GF-D8 (cell line): ENCODE measurements at regions not wholly inside any gene's neighbourhood (a gene's known extent, or its start where the extent isn't known, plus 50 kb on each side); places are given as distances from the start of the nearest gene placed in this dataset.
"Not testable (repeated sequence)": the region's sequence is repeated elsewhere in the genome, so short reads cannot be mapped to it uniquely, and the experiment has no call there.

Source experiments
- DNase-seq: peaks from one replicate; lab custom pipeline; 2025; lab: John Stamatoyannopoulos, UW

- DNase-seq = no peak
Observed at GRCh38 chr11:123344790-123345357, 85.2 kb upstream of the GRAMD1B start.

- DNase-seq = not testable (repeated sequence)
Observed at GRCh38 chr11:123344188-123344587, 85.9 kb upstream of the GRAMD1B start.

GRCh38 chr11:123338997-123339752 is 90.9 kb upstream of the GRAMD1B start:
- DNase-seq = no peak

- DNase-seq = no peak
Observed at GRCh38 chr11:123338266-123338800, 91.7 kb upstream of the GRAMD1B start.

GRCh38 chr11:123334925-123335324 is 95.1 kb upstream of the GRAMD1B start:
- DNase-seq = no peak

- not testable (repeated sequence) for DNase-seq
Observed at GRCh38 chr11:123332577-123332976, 97.5 kb upstream of the GRAMD1B start.

DNA sequence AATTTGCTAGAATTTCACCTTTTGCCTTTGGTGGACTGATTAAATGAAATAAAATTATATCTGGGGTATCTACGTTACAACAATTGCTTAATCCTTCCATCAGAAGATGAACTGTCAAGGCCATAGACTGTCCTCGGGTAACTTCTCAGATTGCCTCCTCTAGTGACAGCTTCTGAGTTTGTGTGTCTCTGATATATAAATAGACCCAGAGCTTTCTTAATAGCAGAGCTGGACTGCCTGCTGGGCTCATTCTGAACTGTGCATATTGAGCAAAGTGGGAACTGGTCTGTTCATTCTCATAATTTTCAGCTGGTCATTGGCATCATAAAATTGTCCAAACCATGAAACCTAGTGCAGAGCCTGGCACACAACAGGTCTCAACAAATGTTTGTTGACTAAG is 99.1 kb upstream of the GRAMD1B start:
- no peak for DNase-seq

- no peak for DNase-seq
Observed at GRCh38 chr11:123330471-123330870, 99.6 kb upstream of the GRAMD1B start.

GRCh38 chr11:123330071-123330470 is 100.0 kb upstream of the GRAMD1B start:
- DNase-seq = no peak

GRCh38 chr11:123328281-123328867 is 101.7 kb upstream of the GRAMD1B start:
- DNase-seq = no peak

DNA sequence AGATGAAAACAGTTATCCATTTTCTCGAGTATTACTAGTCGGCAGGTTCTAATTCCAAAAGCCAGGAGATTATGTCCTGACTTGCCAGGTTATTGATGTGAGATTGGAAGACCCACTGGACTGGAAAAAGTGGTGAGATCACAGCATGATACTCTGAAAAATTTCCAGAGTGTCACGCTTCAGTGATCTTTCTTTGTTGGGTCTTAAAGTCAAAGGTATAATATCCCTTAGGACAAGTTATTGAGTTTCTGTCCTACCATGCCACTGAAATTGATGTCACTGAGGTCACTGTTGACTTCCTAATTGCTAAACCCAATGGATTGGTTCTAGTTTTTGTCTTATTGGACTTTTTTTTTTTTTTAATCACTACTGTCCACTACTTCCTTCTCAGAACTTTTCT is 104.5 kb upstream of the GRAMD1B start:
- DNase-seq = no peak

GRCh38 chr11:123323568-123323967 is 106.5 kb upstream of the GRAMD1B start:
- no peak for DNase-seq

- no peak for DNase-seq
Observed at GRCh38 chr11:123321636-123322035, 108.4 kb upstream of the GRAMD1B start.

DNA sequence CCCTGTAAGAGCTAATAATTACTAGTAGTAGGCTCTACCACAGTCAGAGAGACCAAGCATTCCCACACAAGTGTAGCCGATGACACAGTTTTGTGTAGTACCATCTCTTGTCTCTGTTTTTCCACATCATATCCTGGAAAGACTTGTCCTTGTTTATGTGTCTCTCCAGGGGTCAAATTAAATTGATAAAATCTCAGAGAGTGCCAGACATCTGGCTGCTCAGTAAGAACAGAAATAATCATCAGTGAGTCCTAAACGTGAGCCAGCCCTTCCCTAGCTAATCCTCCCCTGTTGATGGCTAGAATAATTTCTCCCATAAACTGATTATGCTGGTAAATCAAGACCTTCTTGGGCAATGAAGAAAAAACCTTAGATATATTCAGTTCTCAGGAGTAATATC is 111.4 kb upstream of the GRAMD1B start:
- no peak for DNase-seq

DNA sequence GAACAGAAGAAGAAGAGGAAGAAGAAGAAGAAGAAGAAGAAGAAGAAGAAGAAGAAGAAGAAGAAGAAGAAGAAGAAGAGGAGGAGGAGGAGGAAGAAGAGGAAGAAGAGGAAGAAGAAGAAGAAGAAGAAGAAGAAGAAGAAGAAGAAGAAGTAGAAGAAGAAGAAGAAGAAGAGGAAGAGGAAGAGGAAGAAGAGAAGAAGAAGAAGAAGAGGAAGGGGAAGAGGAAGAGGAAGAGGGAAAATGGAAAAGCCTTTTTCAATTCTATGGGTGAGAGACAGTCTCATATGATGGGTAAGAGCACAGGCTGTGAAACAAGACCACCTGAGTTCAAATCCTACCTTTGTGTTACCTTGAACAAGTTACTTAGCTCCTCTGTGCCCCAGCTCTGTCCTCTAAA is 111.9 kb upstream of the GRAMD1B start:
- DNase-seq = not testable (repeated sequence)

DNA sequence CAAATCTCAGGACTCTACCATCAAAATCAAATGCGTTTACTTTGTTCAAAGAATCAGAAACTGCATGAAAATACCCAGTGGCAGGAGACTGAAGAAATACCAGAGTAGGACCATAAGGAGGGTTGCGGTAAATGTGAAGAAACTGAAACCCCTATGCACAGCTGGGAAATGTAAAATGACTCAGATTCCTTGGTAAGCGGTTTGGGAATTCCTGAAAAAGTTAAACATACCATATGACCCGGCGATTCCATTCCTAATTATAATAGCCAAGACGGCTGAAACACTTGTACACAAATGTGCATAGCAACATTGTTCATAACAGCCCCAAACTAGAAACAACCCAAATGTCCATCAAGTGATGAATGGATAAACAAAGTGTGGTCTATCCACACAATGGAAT is 114.1 kb upstream of the GRAMD1B start:
- no peak for DNase-seq

- no peak for DNase-seq
Observed at GRCh38 chr11:123314972-123315371, 115.1 kb upstream of the GRAMD1B start.

DNA sequence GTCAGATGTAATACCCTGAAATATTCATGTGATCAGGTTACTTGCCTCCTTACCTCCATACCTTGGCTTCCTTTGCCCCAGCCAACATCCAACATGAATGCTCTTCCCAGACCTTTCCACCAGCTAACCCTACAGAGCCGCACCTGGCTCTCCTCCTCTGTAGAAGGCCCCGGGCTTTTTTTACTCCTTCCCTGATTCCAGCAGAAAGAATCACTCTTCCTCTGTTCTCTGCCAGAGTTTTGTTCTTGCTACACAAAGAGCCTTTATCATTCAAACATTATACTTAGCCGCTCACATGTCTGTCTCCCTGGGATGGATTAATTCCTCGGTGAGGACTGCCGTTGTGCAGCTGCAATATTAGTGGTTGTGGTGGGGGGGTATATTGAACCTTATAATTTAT is 116.8 kb upstream of the GRAMD1B start:
- no peak for DNase-seq

GRCh38 chr11:123308077-123308476 is 113.0 kb upstream of the CLMP start:
- no peak for DNase-seq

DNA sequence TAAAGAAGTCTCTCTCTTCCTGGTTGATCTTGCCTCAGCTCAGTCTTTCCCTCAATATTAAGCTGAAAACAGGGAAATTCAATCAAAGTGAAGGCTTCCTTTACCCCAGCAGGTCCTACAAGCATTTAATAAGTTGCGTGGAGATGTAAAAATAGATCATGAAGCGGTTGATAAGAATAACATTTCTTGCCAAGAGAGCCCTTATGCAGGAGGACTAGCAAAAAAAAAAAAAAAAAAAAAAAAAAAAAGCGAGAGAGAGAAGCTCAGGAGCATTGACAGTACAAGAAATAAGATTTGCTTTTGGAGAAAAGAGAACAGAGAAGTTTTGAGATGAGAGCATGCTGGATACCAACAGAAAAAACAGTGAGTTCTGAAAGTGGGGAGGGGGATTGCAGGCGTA is 112.2 kb upstream of the CLMP start:
- DNase-seq = no peak

DNA sequence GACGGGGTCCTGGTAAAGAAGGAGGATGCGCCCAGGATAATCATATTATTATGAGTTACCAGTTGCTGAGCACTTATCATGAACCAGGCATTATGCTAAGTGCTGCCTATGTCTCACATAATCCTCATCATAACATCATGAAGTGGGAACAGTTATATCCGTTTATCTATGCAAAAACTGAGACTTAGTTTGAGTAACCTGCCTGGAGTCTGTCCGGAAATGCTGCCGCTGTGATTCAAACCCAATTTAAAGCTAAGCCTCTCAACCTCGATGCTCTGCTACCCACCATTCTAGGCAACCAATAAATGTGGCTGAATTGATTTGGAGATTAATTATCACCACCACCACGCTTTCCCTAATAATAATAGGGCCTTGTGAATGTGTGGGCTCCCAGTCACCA is 111.5 kb upstream of the CLMP start:
- DNase-seq = no peak

DNA sequence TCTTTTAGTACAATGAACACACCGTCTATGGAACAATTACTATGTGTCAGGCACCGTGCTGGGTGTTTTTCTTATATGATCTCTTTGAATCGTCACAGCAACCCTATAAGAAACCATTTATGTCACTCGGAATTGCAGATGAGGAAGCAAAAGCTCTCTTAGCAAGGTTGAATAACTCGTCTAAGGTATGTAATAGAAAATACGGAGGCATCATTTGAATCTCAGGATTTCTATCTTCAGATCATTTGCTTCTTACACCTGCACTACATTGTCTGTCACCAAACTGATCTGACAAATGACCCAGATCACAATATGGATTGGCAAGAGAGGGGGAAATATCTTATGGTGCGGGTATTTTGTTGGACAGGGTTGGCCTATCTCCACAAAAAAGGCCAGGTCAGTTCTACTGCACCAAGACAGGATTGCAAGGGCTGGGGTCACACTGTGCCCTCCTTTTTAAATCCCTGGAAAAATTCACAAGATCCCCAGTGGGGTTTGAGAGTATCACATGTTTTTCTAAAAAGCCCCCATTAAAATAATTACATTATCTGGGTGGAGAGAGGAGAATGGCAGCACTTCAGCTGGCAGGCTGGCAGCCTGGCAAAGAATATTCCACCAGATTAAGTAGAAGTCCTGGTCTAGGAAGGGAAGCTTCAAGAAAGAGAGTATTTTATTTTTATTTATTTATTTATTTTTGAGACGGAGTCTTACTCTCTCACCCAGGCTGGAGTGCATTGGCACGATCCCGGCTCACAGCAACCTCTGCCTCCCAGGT is 110.7 kb upstream of the CLMP start:
- DNase-seq = no peak
